GM23248 (cell line): ENCODE measurements at regions not wholly inside any gene's neighbourhood (a gene's known extent, or its start where the extent isn't known, plus 50 kb on each side); places are given as distances from the start of the nearest gene placed in this dataset.

ENCODE experiments used
- DNase-seq: peaks from one replicate; pipeline ENCODE4 v3.0.0-alpha.2; 2015
- H2AFZ ChIP-seq: fragments of 200-600 bp; sonication (generic); 2 replicates; pipeline ENCODE4 v1.6.1; 2016; ENCODE audit warnings: antibody characterized with exemption
- H3F3A ChIP-seq: fragments of 200-600 bp; sonication (generic); 2 replicates; pipeline ENCODE4 v1.6.1; 2016; ENCODE audit warnings: mild to moderate bottlenecking, antibody characterized with exemption, mixed run types; ENCODE audit not compliant: insufficient read depth
- H3K27ac ChIP-seq: fragments of 200-600 bp; sonication (generic); 2 replicates; pipeline ENCODE4 v1.5.1; 2016; ENCODE audit warnings: mild to moderate bottlenecking
- H3K27me3 ChIP-seq: fragments of 200-600 bp; sonication (generic); replicated peaks from 2 replicates; pipeline ENCODE4 v1.6.1; 2016; ENCODE audit warnings: mild to moderate bottlenecking; ENCODE audit not compliant: insufficient read depth
- H3K36me3 ChIP-seq: fragments of 200-600 bp; sonication (generic); 2 replicates; pipeline ENCODE4 v1.6.1; 2016; ENCODE audit warnings: low read depth, mild to moderate bottlenecking
- H3K4me1 ChIP-seq: fragments of 200-600 bp; sonication (generic); 2 replicates; pipeline ENCODE4 v1.6.1; 2016; ENCODE audit warnings: mild to moderate bottlenecking; ENCODE audit not compliant: insufficient read depth
- H3K4me2 ChIP-seq: fragments of 200-600 bp; sonication (generic); one replicate; pipeline ENCODE4 v1.6.1; 2016; ENCODE audit warnings: mild to moderate bottlenecking; ENCODE audit not compliant: unreplicated experiment
- H3K4me3 ChIP-seq: fragments of 200-600 bp; sonication (generic); 2 replicates; pipeline ENCODE4 v1.5.1; 2016; ENCODE audit warnings: mild to moderate bottlenecking
- H3K79me2 ChIP-seq: fragments of 200-600 bp; sonication (generic); 2 replicates; pipeline ENCODE4 v1.6.1; 2016; ENCODE audit warnings: mild to moderate bottlenecking; ENCODE audit not compliant: insufficient read depth
- H3K9ac ChIP-seq: fragments of 200-600 bp; sonication (generic); 2 replicates; pipeline ENCODE4 v1.6.1; 2016; ENCODE audit warnings: mild to moderate bottlenecking
- H3K9me2 ChIP-seq: fragments of 200-600 bp; sonication (generic); 2 replicates; pipeline ENCODE4 v1.6.1; 2016; ENCODE audit warnings: mixed run types, mild to moderate bottlenecking, moderate library complexity; ENCODE audit not compliant: insufficient read depth
- H3K9me3 ChIP-seq: fragments of 200-600 bp; sonication (generic); one replicate; pipeline ENCODE4 v1.6.1; 2017; ENCODE audit warnings: low read depth
- H4K20me1 ChIP-seq: fragments of 200-600 bp; sonication (generic); 2 replicates; pipeline ENCODE4 v1.6.0; 2016; ENCODE audit not compliant: insufficient read depth
- EZH2 ChIP-seq: fragments of 200-600 bp; sonication (generic); IDR thresholded peaks from 2 replicates; pipeline ENCODE4 v1.6.1; 2018; ENCODE audit warnings: antibody characterized with exemption, mild to moderate bottlenecking; ENCODE audit not compliant: insufficient read depth, poor library complexity, severe bottlenecking
- EZH2phosphoT487 ChIP-seq: fragments of 200-600 bp; sonication (generic); IDR thresholded peaks from 2 replicates; pipeline ENCODE4 v1.6.1; 2018; ENCODE audit warnings: antibody characterized with exemption, moderate library complexity, mild to moderate bottlenecking, low read depth; ENCODE audit not compliant: insufficient read depth
- WGBS, 2 experiments: methylation state at CpG; one replicate each; pipeline ENCODE4 v1.1.6; 2015 to 2017; ENCODE audit warnings: low lambda C conversion rate in 2 of 2, low coverage in 1 of 2; ENCODE audit errors: missing lambda C conversion rate in 2 of 2; 5-methylcytosine and 5-hydroxymethylcytosine counted together
- in situ Hi-C: fragments of 300-500 bp; cut with MboI; formaldehyde crosslinking; loops from 2 replicates; pipeline ENCODE4 v1.15.0; 2020

GRCh38 chr16:55380485-55380884, 56.5 kb downstream of the IRX6 start:
- 48 to 57% methylated on average over 6 to 7 of the region's 7 CpGs for WGBS, 2 experiments
- TF ChIP-seq EZH2phosphoT487 (no peak), EZH2 (no peak)
- H3K9ac ChIP-seq = no peak overlapping the region

GRCh38 chr16:55384288-55385247, 60.6 kb downstream of the IRX6 start:
- no peak overlapping the region for H3K4me2 ChIP-seq
- no peaks in the 10 kb centered on the region for H4K20me1 ChIP-seq
- in situ Hi-C loops = no loop called here
- H3K27ac ChIP-seq = no peak overlapping the region
- H2AFZ ChIP-seq = no peak overlapping the region
- peaks cover 6% of the 10 kb centered on the region for H3K27me3 ChIP-seq
- 51 to 54% methylated on average over 12 of the region's 12 CpGs for WGBS, 2 experiments
- no peak overlapping the region for H3K4me3 ChIP-seq
- no peaks in the 10 kb centered on the region for H3F3A ChIP-seq
- no peak overlapping the region for H3K9ac ChIP-seq
- H3K9me3 ChIP-seq = no peaks in the 10 kb centered on the region
- H3K79me2 ChIP-seq = no peaks in the 10 kb centered on the region
- TF ChIP-seq EZH2phosphoT487 = no peak
- no peaks in the 10 kb centered on the region for H3K4me1 ChIP-seq
- H3K36me3 ChIP-seq = no peaks in the 10 kb centered on the region
- DNase-seq = no peak
- no peaks in the 10 kb centered on the region for H3K9me2 ChIP-seq

More at GRCh38 chr16:55380485-55380884, 56.5 kb downstream of the IRX6 start:
- Histone ChIP-seq H3K4me3 (no peak overlapping the region), H3K4me2 (no peak overlapping the region), H2AFZ (no peak overlapping the region), H3K36me3 (no peaks in the 10 kb centered on the region), H3F3A (no peaks in the 10 kb centered on the region), H3K27ac (no peak overlapping the region), H3K27me3 (peaks cover 6% of the 10 kb centered on the region), H3K9me3 (no peaks in the 10 kb centered on the region), H3K9me2 (no peaks in the 10 kb centered on the region), H3K4me1 (no peaks in the 10 kb centered on the region), H3K79me2 (no peaks in the 10 kb centered on the region), H4K20me1 (no peaks in the 10 kb centered on the region)
- no peak for DNase-seq
- in situ Hi-C loops = no loop called here

DNA sequence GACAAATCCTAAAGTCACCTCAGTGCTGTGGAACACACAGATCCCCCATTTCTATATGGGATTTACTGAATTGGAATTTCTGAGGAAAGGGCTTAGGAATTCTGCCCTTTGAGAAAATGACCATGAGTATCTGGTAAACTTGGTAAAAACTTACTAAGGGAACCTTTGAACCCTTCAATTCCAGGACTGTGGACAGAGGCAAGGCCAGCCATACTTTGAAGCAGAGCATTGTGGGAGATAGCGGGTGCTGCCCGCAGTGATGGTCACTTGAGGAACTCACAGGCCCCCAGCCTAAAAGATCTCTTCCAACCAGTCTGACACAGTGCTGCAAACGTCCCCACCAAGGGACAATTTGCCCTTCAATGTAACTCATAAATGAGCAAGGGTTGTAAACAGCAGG, 61.4 kb downstream of the IRX6 start:
- Histone ChIP-seq H3K4me3 (no peak overlapping the region), H3K9me3 (no peaks in the 10 kb centered on the region), H2AFZ (no peak overlapping the region), H3K9me2 (no peaks in the 10 kb centered on the region), H3K9ac (no peak overlapping the region), H3K79me2 (no peaks in the 10 kb centered on the region), H3K36me3 (no peaks in the 10 kb centered on the region), H3K27me3 (peaks cover 6% of the 10 kb centered on the region), H4K20me1 (no peaks in the 10 kb centered on the region), H3F3A (no peaks in the 10 kb centered on the region), H3K4me1 (no peaks in the 10 kb centered on the region), H3K4me2 (no peak overlapping the region), H3K27ac (no peak overlapping the region)
- no peak for DNase-seq
- WGBS, 2 experiments = 62 to 66% methylated on average over 3 of the region's 3 CpGs
- no peak for TF ChIP-seq EZH2phosphoT487
- no peak for TF ChIP-seq EZH2
- in situ Hi-C loops = no loop called here

DNA sequence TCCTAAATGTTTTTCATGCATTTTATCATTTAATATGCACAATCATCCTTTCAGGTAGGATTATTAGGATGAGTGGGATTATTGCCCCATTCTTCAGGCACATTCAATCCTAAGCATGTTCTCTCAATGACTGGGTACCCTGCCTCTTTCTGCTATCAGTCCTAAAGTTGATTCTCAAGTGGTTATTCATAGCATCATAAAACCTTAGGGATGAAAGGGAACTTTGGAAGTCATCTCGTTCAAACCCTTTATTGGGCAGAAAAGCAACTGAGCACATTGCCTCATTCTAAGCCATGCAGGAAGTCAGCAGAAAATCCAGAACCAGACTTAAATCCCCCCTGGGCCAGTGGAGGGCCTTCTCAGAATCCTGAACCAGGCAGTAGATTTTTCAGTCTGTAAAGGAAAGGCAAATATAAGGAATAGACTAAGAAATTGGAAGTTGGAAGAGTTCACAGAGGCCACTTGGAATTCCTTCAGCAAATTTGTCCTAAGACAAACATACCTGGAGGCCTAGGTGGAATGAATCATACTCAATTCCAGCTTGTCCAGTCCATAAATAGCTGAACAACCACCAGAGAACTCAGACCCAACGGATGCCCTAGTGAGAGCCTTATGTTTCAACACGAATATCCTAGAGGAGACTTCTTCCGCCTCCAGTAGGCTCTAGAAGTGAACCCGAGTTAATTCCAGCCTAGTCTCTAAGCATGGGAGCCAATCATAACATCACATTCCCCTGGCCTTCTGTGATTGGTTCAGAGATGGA, 62.7 kb downstream of the IRX6 start:
- Histone ChIP-seq H3K79me2 (no peaks in the 10 kb centered on the region), H3K4me3 (no peak overlapping the region), H3K9me3 (no peaks in the 10 kb centered on the region), H3K9ac (no peak overlapping the region), H3K4me2 (no peak overlapping the region), H3K27me3 (peaks cover 6% of the 10 kb centered on the region), H3K27ac (no peak overlapping the region), H3F3A (no peaks in the 10 kb centered on the region), H2AFZ (no peak overlapping the region), H3K9me2 (no peaks in the 10 kb centered on the region), H3K4me1 (no peaks in the 10 kb centered on the region), H3K36me3 (no peaks in the 10 kb centered on the region), H4K20me1 (no peaks in the 10 kb centered on the region)
- TF ChIP-seq EZH2phosphoT487 (no peak), EZH2 (no peak)
- no peak for DNase-seq
- 46 to 54% methylated on average over 5 of the region's 5 CpGs for WGBS, 2 experiments
- in situ Hi-C loops = no loop called here
